Islet precursor cell (in vitro differentiated cells): ENCODE measurements at regions not wholly inside any gene's neighbourhood (a gene's known extent, or its start where the extent isn't known, plus 50 kb on each side); places are given as distances from the start of the nearest gene placed in this dataset.
"Not testable (repeated sequence)": the region's sequence is repeated elsewhere in the genome, so short reads cannot be mapped to it uniquely, and the experiment has no call there.

ENCODE experiments used
- DNase-seq: peaks from one replicate; pipeline ENCODE4 v3.0.0-alpha.2; 2018

DNA sequence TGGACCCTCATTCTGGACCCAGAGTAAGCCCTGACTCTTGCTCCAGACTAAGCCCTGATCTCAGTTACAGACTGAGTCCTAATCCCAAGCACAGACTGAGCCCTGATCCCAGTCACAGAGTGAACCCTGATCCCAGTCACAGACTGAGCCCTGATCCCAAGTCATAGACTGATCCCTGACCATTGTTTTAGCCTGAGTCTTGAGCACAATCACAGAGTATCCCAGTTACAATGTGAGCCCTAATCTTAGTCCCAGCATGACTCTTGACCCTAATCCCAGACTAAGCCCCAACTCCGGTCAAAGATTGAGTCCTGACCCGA, 240.6 kb downstream of the RBM19 start:
- DNase-seq: no peak

DNA sequence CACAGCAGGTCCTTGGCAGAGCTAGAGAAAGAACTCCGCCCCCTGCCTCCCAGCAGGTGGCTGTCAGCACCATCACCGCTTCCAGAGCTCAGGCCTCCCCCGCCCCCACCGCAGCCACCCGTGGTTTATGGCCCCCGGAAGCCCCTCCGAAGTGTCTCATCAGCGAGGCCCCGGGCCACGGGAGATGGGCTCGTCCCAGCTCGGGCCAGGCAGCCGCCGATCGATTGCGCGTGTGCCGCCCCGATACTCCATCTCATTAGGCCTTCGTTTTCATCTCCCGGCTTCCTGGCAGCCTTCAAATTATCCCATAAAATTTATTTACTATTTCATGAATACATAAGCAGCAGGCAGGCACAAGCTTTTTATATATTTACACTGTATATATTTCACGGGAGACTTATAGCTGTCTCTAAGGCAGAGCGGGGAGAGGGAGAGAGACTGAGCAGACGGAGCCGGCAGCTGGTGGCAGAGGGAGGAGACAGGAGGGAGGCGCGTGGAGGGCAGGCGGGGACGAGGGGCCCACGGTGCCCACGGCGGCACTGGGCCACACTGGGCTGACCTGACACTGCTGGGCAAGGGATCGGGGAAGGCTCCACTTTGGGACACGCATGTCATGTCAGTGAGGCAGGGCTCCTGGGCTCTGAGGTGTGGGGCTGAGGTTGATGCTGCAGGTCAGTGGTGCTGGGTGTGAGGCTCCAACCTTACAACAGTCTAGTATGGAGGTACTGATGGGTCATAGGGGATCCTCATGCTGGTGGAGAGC, 241.2 kb downstream of the RBM19 start:
- no peak for DNase-seq

- peak; percentile 32 for DNase-seq
Observed at GRCh38 chr12:113723631-113724030, 242.5 kb downstream of the RBM19 start.

DNA sequence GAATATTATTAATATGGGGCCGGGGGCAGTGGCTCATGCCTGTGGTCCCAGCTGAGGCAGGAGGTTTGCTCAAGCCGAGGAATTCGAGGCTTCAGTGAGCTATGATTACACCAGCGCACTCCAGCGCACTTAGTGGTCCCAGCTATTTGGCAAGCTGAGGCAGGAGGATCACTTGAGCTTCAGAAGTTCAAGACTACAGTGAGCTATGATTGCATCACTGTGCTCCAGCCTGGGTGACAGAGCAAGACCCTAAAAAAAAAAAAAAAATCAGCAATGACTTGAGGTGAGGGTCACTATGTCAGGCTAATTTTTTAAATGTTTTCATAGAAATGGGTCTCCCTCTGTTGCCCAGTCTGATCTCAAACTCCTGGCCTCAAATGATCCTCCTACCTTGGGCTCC, 243.4 kb downstream of the RBM19 start:
- peak; percentile 48 for DNase-seq

- DNase-seq: no peak
Observed at GRCh38 chr12:113720629-113721028, 245.5 kb downstream of the RBM19 start.

GRCh38 chr12:113719911-113720591, 246.1 kb downstream of the RBM19 start:
- peak; percentile 45 for DNase-seq

GRCh38 chr12:113713156-113713555, 241.5 kb upstream of the LHX5 start:
- no peak for DNase-seq

- no peak for DNase-seq
Observed at GRCh38 chr12:113712481-113712880, 240.8 kb upstream of the LHX5 start.

DNA sequence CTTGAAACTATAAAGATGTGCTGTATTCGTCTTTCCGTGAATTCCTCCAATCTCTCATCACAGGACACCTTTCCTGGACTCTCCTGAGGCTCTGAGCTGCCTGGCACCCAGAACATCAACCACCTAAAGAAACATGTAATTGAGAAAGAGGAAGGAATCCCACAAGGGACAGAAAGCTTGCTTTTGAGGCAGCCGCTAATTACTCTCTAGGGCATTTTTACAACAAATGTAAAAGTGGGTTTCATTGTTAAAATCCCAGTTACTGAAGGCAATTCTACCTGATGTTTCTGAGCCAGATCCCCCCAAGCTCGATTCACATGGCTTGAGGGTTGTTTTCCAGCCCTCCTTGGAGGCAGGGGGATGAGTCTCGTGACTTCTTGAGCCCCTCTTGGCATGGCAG, 238.5 kb upstream of the LHX5 start:
- DNase-seq: no peak

GRCh38 chr12:113709456-113709855, 237.8 kb upstream of the LHX5 start:
- DNase-seq: no peak

DNA sequence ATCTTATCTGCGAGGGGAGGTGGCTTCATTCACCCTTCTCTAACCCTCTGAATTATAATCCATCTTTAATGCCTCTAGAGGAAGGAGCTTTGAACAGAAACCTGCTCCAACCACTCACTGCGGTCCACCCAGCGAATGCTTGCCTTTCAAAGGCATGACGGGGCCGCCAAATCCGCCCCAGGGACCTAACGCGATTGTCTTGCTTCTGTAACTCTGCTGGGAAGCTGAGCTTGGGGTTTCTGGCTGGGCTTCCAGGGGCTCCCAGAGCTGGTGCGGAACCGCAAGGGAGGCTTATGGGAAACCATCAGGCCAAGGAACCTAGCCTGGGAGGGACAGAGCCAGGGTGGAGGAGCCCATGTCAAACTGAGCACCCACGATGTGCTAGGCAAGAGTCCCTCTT, 231.2 kb upstream of the LHX5 start:
- DNase-seq: no peak

GRCh38 chr12:113702276-113702675, 230.6 kb upstream of the LHX5 start:
- no peak for DNase-seq

DNA sequence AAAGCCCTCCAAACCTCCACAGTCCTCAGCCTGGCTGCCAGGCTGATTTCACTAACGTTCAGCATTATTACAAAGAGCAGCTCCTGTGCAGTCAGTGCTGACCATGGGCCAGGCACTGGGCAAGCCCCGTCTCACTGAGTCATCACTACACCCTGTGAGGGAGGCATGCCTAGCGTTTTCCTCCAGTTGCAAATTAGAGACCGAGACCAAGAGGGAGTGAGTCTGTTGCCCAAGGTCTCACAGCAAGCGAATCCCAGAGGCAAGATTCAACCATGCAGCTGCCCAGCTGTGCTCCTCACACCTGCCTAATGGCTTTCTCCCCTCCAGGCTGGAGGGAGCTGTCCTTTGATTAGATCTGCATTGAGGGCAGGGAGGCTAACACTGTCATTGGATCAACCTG, 229.3 kb upstream of the LHX5 start:
- DNase-seq: peak; percentile 94

- DNase-seq: not testable (repeated sequence)
Observed at GRCh38 chr12:113699984-113700383, 228.3 kb upstream of the LHX5 start.

DNA sequence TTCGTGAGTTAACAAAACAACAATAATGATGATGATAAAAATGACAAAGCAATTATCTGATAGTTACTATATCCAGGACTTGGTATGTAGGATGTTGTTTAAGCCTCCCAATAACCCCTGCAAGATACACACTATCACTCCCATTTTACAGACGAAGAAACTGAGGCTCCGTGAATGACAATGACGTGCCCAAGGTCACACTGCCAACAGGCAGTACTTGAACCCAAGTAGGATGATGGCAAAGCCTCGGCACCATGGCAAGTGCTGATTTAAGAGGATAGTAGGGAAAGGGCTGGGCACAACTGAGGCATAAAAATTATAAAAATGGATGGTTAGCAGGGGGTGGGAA, 226.8 kb upstream of the LHX5 start:
- DNase-seq: no peak

DNA sequence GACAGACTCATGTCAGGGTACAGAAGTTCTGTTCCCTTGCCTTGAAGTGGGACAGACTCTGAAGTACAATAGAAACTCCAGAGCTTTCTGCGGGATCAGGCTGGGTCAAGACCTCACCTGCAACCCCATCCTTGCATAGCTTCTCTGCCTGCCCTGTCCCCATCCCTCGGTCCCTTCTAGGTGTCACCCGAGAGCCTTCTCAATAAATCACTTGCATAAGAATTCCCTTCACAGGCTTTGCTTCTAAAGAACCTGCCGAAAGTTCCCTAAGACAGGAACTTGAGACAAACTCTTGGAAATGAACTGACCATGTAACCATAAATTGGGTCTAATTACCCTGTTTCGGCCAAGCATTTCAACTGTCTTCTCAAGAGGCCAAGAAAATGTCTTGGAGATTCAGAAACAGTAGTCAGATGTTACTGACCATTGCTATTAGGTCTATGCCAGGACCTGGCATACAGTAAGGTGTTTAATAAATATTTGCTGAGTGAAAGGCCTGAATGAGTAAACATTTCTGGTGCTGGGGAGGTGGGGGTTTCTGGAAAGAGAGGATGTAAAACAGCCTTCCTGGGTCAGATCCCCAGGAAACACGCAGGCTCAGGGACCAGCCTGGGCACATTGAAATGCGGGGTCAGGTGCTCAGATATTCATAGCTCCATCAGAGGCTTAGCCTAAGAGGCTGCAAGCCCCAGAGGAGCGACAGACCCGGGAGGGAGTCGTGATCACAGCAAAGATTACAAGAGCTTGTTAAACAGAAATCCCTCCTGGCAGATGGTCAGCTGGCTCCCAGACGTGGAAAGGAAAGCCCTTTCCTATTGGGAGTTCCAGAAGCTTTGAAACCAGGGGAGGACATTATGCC, 226.2 kb upstream of the LHX5 start:
- peak; percentile 72 for DNase-seq

GRCh38 chr12:113697104-113697503, 225.4 kb upstream of the LHX5 start:
- DNase-seq: no peak

DNA sequence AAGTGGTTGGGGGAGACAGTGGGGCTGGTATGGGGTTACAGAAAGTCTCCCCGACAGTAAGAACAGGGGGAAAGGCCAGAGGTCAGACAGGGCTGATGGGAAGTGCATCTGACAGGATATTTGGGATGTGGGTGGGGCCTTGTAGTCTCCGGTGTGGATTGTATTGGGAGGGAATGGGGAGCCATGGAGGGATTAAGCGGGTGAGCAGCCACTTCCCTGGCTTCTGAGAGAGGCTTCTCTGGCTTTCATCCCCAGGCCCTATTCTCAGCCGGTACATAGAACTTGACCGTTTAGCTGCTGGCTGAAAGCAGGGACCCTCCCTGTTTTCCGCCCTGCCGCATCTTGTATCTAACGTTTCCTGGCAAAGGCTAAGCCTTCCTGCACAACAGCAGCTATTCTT, 222.0 kb upstream of the LHX5 start:
- no peak for DNase-seq

GRCh38 chr12:113689047-113689610, 217.5 kb upstream of the LHX5 start:
- no peak for DNase-seq

DNA sequence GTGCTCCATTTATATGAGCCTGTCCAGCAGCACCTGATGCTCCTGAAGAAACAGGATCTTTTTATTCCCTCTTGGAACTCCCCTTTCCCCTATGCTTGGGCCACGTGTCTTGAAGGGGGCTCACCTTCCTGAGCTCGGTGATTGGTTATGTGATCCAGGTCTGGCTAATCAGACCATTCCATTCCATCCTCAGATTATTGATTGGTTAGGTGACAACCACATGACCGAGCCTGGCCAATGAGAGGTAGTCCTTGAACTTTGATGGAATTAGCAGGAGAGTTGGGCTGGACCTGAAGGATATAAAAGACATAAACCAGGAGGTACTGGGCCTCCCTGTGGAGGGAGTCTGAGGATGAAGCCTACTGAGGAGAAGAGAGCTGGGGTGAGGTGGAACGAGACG, 216.6 kb upstream of the LHX5 start:
- no peak for DNase-seq

GRCh38 chr12:113684908-113685782, 213.5 kb upstream of the LHX5 start:
- DNase-seq: no peak

DNA sequence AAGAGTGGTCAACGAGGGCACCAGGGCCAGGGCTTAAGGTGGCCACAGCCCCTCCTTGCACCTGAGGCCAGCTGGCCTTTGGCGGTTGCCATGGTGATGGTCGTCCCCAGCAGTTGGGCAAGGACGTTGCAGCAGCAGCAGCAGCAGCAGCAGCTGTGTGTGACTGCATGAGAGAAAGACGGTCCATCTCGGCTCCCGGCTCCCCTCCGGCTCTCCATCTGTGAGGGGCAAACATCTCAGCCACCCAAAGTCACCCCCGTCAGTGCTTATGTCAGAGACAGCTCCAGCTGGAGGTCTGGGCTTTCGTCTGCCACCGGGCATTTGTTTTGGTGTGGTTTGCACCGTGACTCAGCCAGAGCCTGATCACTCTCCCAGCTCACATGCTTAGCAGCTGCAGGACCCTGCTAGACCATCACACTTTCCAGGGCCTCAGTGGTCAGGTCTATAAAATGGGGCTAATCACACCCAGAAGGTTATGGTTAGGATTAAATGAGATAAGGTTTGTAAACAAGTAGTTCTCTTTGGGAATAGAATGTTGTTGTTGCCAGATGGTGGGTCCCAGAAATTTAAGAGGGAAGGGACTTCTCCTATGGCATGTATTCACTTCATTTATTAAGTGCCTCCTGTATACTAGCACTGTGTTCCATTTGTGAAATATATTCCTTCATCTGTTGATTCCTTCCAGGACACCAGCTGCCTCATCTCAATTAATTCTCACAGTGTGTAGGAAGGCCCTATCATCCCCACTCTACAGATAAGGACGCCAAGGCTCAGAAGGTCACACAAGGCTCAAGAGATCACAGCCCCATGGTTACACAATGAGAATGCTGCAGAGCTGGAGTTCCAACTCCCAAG, 212.6 kb upstream of the LHX5 start:
- DNase-seq: peak; percentile 62
